ENCODE measurements at regions not wholly inside any gene's neighbourhood (a gene's known extent, or its start where the extent isn't known, plus 50 kb on each side); places are given as distances from the start of the nearest gene placed in this dataset.

GRCh38 chr5:12467799-12468198, 563.6 kb upstream of the CTNND2 start:
- TF ChIP-seq EZH2phosphoT487 (IDR thresholded peaks at IDR 0.05; ENCODE audit: low read depth, severe bottlenecking, unreplicated experiment) (no peak), CTCF (IDR thresholded peaks at IDR 0.05; ENCODE audit: poor library complexity) (no peak), EZH2 (IDR thresholded peaks at IDR 0.05; ENCODE audit: borderline replicate concordance) (no peak)

All from hepatocyte (in vitro differentiated cells).